HK-2 (cell line): ENCODE measurements at regions not wholly inside any gene's neighbourhood (a gene's known extent, or its start where the extent isn't known, plus 50 kb on each side); places are given as distances from the start of the nearest gene placed in this dataset.

Source experiments
- DNase-seq: peaks from one replicate; pipeline ENCODE4 v3.0.0-alpha.2; 2018; ENCODE audit not compliant: unreplicated experiment

- DNase-seq: no peak
Measured at GRCh38 chr21:16900685-16901084, 612.2 kb upstream of the CXADR start.

- DNase-seq: no peak
Measured at GRCh38 chr21:16908077-16908476, 604.8 kb upstream of the CXADR start.

- DNase-seq: no peak
Measured at GRCh38 chr21:16910435-16911165, 602.2 kb upstream of the CXADR start.

DNA sequence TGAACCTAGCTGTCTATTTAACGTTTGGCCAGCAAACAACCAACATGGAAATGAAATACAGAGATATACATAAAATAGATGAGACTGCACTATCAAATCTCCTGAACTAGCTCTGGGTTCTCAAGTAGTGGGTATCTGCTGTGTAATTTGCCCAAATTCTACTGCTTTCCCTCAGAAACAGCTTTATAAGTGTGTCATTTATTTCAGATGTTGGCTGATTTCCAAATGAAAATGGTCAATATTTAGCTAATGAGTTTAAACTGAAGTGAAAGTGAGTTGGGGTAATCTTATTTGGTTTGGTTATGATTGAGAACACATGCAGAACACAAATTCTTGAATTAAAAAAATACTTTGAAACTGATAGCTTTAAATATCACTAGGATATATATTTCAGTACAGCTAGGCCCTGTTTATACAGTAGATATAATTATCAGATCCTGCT is 601.7 kb upstream of the CXADR start:
- no peak for DNase-seq

DNA sequence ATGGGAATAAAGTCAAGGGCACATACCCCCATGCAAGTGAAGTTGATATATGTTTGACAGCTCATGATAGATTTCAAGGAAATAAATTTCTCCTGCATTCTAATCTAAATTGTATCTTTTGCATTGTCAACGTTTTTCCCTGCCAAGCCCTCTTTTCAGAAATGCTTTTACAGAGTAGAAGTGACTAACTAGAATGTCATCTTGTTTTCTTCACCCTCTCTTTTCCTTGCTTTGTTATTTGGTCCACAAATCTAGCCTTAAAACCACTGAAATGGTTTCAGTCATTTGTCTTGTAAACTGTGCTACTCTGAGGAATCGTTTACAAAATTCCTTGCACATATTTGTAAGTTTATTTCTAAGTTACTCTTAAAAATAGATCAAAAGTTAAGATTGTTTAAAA is 600.8 kb upstream of the CXADR start:
- no peak for DNase-seq

GRCh38 chr21:16913010-16913409 is 599.8 kb upstream of the CXADR start:
- no peak for DNase-seq

DNA sequence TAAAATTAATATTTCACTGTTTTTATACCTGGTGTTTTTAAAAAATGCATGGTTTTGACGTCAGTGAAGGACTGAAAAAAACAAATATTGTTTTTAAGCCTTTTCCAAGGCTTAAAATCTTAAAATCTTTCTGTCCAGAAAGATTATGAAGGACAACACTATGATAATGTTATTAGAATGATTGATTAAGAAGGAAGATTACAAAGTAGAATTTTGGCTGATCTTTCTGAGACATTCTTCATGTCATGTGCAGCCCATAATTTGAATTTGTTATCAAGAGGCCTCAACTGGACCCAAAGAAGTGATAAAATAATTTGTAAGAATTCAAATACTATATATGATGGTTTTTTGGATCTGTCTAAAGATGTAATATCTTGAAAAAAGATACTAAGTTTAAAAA is 584.4 kb upstream of the CXADR start:
- no peak for DNase-seq

DNA sequence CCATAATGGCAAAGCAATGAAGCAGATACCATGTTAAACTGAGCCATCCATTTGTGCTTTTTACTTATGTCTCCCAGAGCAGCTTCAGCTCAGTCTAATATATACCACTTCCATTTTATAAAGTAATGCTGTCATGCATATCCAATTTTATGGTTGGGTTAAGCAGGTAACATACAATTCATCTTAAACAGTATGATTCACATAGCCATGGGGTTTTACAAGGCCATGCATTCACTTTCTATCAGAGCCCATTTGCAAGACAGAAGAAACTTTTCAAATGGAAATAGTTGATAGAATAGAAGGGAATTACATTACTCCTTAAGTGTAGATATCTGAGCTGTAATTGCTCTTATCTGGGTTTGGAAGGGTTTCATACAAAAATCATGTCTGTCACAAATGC is 580.5 kb upstream of the CXADR start:
- DNase-seq: no peak

DNA sequence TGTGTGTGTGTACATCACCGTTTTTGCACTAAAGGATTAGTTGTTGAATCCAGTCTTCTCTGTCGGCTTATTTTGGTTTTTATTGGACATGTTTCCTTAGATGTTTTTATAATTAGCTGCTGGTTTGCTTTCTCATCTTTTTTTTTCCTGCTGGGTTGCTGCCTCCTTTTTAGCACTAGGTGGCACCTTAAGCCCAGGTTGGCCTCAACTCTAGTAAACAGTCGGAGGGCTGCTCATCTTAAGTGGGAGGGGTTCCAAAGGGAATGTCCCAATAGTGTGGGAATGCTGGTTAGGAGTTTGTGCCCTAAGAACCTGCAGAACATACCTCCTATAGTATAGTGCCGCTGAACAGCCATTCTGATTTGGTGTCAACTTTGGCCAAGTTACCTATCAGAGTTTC is 570.1 kb upstream of the CXADR start:
- DNase-seq: no peak

DNA sequence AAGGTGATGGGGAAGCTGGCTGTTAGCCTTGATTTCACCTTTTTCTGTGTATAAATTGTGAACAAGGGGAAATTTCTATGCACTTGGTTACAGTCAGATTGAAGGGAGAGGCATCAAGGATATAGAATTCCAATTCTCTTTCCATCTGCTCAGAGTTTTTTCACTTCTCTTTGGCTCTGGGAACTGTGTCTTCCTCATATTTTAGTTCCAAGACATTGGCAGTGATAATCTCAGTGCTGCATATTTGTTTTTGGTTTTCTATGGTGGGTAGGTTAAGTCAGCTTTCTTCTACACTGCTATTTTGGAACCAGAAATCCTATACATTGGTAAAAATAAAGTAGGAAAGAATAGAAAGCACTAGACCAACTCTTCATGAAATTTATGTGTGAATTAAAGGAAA is 569.6 kb upstream of the CXADR start:
- DNase-seq: no peak

DNA sequence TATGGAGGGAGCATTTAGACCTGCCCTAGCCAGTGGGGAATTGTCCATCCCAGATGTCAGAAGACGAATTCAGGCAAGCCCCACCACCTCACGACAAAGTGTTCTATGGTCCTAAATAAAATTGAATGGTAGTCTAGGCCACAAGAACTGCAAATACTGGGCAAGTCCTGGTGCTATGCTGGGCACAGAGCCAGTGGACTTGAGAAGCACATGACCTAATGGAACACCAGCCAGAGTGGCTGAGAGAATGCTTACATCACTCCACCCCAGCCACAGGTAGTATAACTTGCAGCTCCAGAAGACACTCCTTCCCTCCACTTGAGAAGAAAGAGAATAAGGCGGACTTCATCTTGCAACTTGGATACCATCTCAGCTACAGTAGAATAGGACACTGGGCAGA is 567.3 kb upstream of the CXADR start:
- DNase-seq: no peak

DNA sequence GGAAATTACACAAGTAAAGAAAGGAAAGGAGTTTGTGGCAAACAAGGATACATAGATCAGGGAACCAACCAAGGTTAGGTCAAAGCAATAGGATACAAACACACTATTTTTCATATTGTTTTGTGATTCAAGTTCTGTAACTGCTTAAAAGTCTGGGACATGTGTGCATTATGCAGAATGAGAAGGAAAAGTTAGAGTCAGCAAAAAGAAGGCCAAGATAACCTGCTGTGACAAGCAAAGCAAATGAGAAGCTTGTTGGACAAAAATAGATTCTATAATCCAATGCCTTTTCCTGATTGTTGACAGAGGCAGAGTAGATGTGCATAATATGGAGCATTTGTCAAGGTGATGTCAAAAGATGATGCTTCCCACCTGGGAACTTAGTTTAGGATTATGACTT is 556.0 kb upstream of the CXADR start:
- DNase-seq: no peak

- no peak for DNase-seq
Measured at GRCh38 chr21:16965424-16965823, 547.4 kb upstream of the CXADR start.

- no peak for DNase-seq
Measured at GRCh38 chr21:16968436-16968835, 544.4 kb upstream of the CXADR start.

GRCh38 chr21:16969636-16970035 is 543.2 kb upstream of the CXADR start:
- DNase-seq: no peak

- no peak for DNase-seq
Measured at GRCh38 chr21:16974060-16974459, 538.8 kb upstream of the CXADR start.

GRCh38 chr21:16976193-16976592 is 536.6 kb upstream of the CXADR start:
- no peak for DNase-seq

DNA sequence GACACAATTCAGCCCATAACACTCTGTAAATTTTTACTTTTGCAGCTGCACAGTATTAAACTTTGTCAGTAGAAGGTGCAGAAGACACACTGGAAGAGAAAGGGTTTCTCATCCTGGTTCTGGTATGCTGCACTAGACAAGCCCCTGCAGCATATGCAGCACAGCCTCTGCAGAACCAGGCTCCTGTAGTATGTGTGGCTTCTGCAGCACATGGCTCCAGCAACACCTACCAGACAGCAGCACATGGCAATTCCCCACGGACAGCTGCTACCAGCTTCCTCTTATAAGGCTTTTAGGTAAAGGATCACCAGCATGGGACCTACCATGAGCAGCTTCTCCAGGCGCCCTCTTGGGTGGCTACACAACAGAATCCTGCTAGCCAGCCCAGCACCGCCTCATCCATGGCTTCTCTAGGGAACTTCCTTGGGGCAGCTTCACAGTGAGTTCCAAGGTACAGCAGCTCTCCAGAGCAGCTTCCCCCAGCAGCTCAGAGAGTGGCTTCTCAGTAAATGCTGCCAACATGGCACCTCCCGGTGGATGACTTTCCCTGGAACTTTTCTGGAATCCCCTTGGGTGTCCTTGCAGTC is 534.4 kb upstream of the CXADR start:
- DNase-seq: no peak

GRCh38 chr21:16979574-16979973 is 533.3 kb upstream of the CXADR start:
- DNase-seq: no peak

DNA sequence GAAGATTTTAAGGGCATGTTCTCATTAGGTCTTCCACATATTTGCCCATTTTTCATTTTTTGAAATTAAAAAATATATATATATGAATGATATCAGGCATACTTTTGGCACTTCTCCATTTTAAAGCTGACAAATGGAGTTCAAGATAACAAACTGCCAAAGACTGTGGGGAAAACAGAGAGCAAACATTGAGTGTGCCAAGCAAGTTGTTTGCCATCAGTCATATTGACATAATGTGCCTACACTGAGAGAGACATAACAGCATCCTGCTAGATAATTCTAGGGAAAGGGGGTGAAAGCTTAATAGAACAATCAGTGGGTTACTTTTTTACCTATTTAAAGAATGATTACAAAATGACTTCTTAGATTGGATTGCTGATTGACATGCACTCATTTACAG is 529.4 kb upstream of the CXADR start:
- DNase-seq: no peak

- DNase-seq: no peak
Measured at GRCh38 chr21:16992448-16992847, 520.4 kb upstream of the CXADR start.

- DNase-seq: no peak
Measured at GRCh38 chr21:16993416-16994038, 519.3 kb upstream of the CXADR start.

DNA sequence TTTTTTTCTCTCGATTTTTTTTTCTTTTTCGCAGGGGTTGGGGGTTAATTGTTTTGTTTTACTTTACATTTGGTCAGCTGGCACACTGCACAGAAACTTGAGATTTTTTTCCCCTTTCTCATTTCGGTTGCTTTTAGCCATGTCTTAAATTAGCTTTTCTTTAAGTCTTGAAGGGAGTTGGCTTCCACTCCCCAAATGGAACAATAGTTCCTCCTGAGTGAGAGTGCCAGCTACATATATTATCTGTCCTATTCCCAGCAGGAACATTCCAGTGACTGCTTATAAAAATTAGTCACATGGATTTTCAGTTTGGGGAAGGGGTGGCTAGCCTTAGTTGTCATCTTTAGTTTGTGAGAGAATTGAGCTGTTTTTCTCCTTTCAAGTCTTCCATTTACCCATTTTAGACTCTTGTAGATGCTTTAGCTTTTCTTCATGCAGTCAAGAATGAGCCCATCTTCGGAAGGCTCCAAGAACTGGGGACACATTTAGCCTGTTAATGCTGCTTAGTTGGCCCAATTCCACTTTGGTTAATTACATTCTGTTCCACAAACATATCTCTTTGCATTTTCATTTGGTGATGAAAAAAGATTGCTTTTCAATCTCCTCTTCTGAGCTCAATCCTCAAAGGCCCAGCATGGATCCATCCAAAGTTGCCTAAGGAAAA is 510.1 kb upstream of the CXADR start:
- DNase-seq: no peak
